ENCODE measurements at regions not wholly inside any gene's neighbourhood (a gene's known extent, or its start where the extent isn't known, plus 50 kb on each side); places are given as distances from the start of the nearest gene placed in this dataset.
A peak's percentile ranks its signal among the peaks of the same experiment; 100 is the strongest.

DNA sequence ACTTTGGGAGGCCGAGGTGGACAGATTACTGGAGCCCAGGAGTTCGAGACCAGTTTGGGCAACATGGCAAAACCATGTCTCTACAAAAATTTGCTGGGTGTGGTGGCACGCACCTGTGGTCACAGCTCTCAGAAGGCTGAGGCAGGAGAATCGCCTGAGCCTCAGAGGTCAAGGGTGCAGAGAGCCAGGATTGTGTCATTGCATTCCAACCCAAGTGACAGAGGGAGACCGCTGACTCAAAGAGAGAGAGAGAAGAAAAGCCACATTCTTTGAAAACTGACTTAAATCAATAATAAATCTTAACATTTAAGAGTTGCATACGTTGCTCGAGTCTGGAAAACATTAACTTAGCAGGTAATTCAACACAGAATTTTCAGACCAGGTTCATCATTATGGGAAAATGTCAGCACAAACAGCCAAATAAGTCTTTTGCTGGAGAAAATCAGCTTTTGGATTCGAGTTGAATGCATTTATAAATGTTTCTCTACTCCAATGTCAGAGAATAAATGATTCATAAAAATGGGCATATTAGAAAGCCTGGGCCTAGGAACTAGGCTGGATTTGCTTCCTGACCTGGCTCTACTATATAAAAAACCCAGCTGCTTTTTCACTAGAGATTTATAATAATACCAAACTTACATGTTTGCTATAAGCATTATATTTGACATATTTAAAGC lies 68.3 kb upstream of the RBPJ start:
- ATAC-seq (peak; percentile 77), DNase-seq (ENCODE audit: low read depth, low spot score) (peak; percentile 27), FAIRE-seq (no peak)
- CTCF ChIA-PET = interaction anchor here (1.3 kb wide), 1 partner anchor 16 kb away, joined by 3 read pairs; no protein-coding TSS in a partner anchor
- intact Hi-C loops (cut with micrococcal nuclease; ENCODE audit: unreplicated experiment) = no loop called here
- H3K27me3 ChIP-seq (replicated peaks in 1 of 2; ENCODE audit: control insufficient read depth in 2 of 2, insufficient read depth in 2 of 2, low read length in 1 of 2) = no peaks in the 10 kb centered on the region
- SMC1A ChIA-PET (ENCODE audit: uncharacterized antibody, unreplicated experiment) = interaction anchor here (0.8 to 1.4 kb wide), 3 partner anchors 12 to 75 kb away, joined by 3 read pairs; no protein-coding TSS in a partner anchor
- POLR2A ChIA-PET = no interaction called here
- H2AFZ ChIP-seq (ENCODE audit: control insufficient read depth, low read depth, low read length) = no peak overlapping the region
- no peaks in the 10 kb centered on the region for H3K79me2 ChIP-seq (ENCODE audit: control insufficient read depth, insufficient read depth, low read length)
- BruUV-seq (replicated peaks) = no TSS peak
- H3K9me3 ChIP-seq (replicated peaks; ENCODE audit: control insufficient read depth, insufficient read depth, low read length) = no peaks in the 10 kb centered on the region
- no peaks in the 10 kb centered on the region for H3K36me3 ChIP-seq (ENCODE audit: control insufficient read depth in 2 of 2, insufficient read depth in 2 of 2, low read length in 1 of 2)
- no peak overlapping the region for H3K4me2 ChIP-seq (ENCODE audit: control insufficient read depth, insufficient read depth)
- H4K20me1 ChIP-seq (ENCODE audit: control insufficient read depth, insufficient read depth) = no peaks in the 10 kb centered on the region
- H3K9ac ChIP-seq (ENCODE audit: control insufficient read depth, insufficient read depth, low read length) = no peak overlapping the region
- no peak overlapping the region for H3K27ac ChIP-seq (ENCODE audit: control insufficient read depth, insufficient read depth)
- in situ Hi-C loops (cut with MboI) = no loop called here
- no peak overlapping the region for H3K4me3 ChIP-seq
- RAD21 ChIA-PET (ENCODE audit: unreplicated experiment) = no interaction called here
- no peaks in the 10 kb centered on the region for H3K4me1 ChIP-seq (ENCODE audit: control insufficient read depth, insufficient read depth, low read length)
- WGBS (ENCODE audit: insufficient coverage, insufficient replicate concordance, low lambda C conversion rate, missing lambda C conversion rate) = 28% methylated on average over 8 of the region's 8 CpGs
- TF ChIP-seq EED (IDR thresholded peaks at IDR 0.05; ENCODE audit: low read depth) (no peak), IRF4 (IDR thresholded peaks at IDR 0.05; ENCODE audit: low read depth, low read length) (peak; percentile 17; the same call in 1 of the 2 replicates), DPF2 (IDR thresholded peaks at IDR 0.05) (0 out of 2 replicates have a peak, but pooled peaks have one; percentile 31), MEF2A (IDR thresholded peaks at IDR 0.05; ENCODE audit: insufficient read depth, low read depth, low read length) (no peak), JUNB (IDR thresholded peaks at IDR 0.05) (peak; percentile 61), IKZF1 (conservative IDR thresholded peaks at IDR 0.05) (peak; percentile 57; the same call in 1 of the 2 replicates), BRCA1 (IDR thresholded peaks at IDR 0.05; ENCODE audit: low read depth, low read length) (no peak), MTA2 (IDR thresholded peaks at IDR 0.05; ENCODE audit: low read depth) (peak; percentile 32; the same call in 1 of the 2 replicates), IKZF2 (IDR thresholded peaks at IDR 0.05) (peak in 1 of 2 experiments; percentile 53; a peak in 2 of 4 replicates), NFIC (IDR thresholded peaks at IDR 0.05; ENCODE audit: low read depth, low read length) (no peak), ATF7 (IDR thresholded peaks at IDR 0.05; ENCODE audit: low read depth) (peak; percentile 45; the same call in 1 of the 2 replicates)
- TF ChIP-seq, protein P1, sequence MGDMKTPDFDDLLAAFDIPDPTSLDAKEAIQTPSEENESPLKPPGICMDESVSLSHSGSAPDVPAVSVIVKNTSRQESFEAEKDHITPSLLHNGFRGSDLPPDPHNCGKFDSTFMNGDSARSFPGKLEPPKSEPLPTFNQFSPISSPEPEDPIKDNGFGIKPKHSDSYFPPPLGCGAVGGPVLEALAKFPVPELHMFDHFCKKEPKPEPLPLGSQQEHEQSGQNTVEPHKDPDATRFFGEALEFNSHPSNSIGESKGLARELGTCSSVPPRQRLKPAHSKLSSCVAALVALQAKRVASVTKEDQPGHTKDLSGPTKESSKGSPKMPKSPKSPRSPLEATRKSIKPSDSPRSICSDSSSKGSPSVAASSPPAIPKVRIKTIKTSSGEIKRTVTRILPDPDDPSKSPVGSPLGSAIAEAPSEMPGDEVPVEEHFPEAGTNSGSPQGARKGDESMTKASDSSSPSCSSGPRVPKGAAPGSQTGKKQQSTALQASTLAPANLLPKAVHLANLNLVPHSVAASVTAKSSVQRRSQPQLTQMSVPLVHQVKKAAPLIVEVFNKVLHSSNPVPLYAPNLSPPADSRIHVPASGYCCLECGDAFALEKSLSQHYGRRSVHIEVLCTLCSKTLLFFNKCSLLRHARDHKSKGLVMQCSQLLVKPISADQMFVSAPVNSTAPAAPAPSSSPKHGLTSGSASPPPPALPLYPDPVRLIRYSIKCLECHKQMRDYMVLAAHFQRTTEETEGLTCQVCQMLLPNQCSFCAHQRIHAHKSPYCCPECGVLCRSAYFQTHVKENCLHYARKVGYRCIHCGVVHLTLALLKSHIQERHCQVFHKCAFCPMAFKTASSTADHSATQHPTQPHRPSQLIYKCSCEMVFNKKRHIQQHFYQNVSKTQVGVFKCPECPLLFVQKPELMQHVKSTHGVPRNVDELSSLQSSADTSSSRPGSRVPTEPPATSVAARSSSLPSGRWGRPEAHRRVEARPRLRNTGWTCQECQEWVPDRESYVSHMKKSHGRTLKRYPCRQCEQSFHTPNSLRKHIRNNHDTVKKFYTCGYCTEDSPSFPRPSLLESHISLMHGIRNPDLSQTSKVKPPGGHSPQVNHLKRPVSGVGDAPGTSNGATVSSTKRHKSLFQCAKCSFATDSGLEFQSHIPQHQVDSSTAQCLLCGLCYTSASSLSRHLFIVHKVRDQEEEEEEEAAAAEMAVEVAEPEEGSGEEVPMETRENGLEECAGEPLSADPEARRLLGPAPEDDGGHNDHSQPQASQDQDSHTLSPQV (IDR thresholded peaks at IDR 0.05) = no peak
- TF ChIP-seq, protein P2, sequence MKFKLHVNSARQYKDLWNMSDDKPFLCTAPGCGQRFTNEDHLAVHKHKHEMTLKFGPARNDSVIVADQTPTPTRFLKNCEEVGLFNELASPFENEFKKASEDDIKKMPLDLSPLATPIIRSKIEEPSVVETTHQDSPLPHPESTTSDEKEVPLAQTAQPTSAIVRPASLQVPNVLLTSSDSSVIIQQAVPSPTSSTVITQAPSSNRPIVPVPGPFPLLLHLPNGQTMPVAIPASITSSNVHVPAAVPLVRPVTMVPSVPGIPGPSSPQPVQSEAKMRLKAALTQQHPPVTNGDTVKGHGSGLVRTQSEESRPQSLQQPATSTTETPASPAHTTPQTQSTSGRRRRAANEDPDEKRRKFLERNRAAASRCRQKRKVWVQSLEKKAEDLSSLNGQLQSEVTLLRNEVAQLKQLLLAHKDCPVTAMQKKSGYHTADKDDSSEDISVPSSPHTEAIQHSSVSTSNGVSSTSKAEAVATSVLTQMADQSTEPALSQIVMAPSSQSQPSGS (IDR thresholded peaks at IDR 0.05; ENCODE audit: low read length) = 0 out of 2 replicates have a peak, but pooled peaks have one; percentile 24
- TF ChIP-seq, protein P3, sequence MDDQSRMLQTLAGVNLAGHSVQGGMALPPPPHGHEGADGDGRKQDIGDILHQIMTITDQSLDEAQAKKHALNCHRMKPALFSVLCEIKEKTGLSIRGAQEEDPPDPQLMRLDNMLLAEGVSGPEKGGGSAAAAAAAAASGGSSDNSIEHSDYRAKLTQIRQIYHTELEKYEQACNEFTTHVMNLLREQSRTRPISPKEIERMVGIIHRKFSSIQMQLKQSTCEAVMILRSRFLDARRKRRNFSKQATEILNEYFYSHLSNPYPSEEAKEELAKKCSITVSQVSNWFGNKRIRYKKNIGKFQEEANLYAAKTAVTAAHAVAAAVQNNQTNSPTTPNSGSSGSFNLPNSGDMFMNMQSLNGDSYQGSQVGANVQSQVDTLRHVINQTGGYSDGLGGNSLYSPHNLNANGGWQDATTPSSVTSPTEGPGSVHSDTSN (IDR thresholded peaks at IDR 0.05; ENCODE audit: insufficient replicate concordance, low read depth, low read length) = no peak
- TF ChIP-seq, protein P4, sequence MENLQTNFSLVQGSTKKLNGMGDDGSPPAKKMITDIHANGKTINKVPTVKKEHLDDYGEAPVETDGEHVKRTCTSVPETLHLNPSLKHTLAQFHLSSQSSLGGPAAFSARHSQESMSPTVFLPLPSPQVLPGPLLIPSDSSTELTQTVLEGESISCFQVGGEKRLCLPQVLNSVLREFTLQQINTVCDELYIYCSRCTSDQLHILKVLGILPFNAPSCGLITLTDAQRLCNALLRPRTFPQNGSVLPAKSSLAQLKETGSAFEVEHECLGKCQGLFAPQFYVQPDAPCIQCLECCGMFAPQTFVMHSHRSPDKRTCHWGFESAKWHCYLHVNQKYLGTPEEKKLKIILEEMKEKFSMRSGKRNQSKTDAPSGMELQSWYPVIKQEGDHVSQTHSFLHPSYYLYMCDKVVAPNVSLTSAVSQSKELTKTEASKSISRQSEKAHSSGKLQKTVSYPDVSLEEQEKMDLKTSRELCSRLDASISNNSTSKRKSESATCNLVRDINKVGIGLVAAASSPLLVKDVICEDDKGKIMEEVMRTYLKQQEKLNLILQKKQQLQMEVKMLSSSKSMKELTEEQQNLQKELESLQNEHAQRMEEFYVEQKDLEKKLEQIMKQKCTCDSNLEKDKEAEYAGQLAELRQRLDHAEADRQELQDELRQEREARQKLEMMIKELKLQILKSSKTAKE (IDR thresholded peaks at IDR 0.05; ENCODE audit: low read depth, poor library complexity, severe bottlenecking) = peak; percentile 50
